CD1c-positive myeloid dendritic cell (primary cell): ENCODE measurements at regions not wholly inside any gene's neighbourhood (a gene's known extent, or its start where the extent isn't known, plus 50 kb on each side); places are given as distances from the start of the nearest gene placed in this dataset.
A peak's percentile ranks its signal among the peaks of the same experiment; 100 is the strongest.
"Not testable (repeated sequence)": the region's sequence is repeated elsewhere in the genome, so short reads cannot be mapped to it uniquely, and the experiment has no call there.

ENCODE experiments used
- DNase-seq: peaks from one replicate; pipeline ENCODE4 v3.0.0-alpha.2; 2016; ENCODE audit errors: extremely low spot score

GRCh38 chr1:30207962-30208361 lies 515.4 kb downstream of the MATN1 start:
- DNase-seq: not testable (repeated sequence)

DNA sequence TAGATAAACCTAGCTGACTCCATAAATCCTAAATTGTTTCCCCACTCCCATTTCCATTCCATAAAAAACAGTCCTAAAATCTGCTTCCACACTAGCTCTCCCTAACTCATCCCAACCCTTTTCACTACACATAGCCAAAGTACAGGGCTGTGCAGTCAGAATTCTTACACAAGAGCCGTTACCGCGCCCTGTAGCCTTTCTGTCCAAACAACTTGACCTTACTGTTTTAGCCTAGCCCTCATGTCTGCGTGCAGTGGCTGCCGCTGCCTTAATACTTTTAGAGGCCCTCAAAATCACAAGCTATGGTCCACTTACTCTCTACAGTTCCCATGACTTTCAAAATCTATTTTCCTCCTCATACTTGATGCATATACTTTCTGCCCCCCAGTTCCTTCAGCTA lies 516.8 kb downstream of the MATN1 start:
- DNase-seq: not testable (repeated sequence)

- DNase-seq: not testable (repeated sequence)
These were observed 518.5 kb downstream of the MATN1 start for GRCh38 chr1:30204916-30205315.

DNA sequence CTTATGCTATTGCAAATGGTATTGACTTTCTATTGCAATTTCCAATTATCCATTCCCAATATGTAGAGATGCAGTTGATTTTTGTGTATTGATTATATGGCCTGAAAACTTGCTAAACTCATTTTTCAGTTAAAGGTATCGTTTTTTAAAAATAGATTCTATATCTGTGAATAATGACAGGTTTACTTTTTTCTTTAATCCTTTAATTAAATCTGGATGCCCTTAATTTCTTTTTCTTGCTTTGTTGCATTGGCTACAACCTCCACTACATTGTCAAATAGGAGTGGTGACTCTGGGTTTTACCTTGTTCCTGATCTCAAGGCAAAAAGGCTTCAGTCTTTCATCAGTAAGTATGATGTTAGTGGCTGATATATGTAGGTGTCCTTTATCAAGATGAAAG lies 522.4 kb downstream of the MATN1 start:
- no peak for DNase-seq

DNA sequence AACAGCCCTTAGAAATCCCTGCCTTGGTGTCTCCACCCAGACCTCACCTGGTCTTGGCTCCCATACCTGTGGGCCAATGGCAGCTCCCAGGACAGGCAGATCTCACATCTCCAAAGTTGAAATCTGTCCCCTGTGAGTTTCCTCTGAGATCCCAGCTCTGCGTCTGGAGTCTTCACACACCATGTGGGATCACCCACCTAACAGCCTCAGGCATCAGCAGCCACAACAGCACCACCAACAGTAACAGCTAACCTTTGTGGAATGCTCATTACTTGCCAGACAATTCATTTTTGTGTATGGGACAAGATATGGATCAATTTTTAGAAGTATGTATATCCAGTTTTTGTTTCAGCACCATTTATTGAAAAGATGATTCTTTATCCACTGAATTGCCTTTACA lies 523.2 kb downstream of the MATN1 start:
- no peak for DNase-seq

GRCh38 chr1:30199563-30199962 lies 523.8 kb downstream of the MATN1 start:
- DNase-seq: no peak

DNA sequence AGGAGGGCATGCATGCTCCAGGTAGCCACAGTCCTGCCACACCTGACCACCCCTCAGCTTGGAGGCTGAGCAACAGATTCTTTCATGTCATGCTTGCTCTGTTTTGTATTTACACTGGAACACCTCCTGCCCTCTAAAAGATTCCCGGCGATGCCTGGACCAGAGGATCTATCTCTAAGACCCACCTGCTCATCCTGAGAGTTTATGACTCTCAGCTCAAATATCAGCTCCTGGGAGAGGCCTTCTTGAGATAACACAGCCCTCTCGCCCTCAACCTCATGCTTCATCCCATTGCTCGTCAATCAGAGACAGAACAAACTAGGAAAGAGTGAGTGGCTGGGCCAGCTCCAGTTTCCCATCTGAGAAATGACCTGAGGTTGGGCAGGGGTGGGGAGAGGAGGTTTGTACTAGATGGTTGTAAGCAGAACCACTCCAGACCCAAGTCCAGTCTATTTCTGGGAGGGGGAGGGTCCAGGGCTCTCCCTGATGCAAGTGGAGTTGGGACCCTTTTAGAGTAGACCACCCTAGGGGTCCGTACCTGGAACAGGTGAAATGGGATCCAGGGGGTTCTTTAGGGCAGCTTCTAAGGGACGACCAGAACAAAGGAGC lies 524.5 kb downstream of the MATN1 start:
- DNase-seq: no peak

DNA sequence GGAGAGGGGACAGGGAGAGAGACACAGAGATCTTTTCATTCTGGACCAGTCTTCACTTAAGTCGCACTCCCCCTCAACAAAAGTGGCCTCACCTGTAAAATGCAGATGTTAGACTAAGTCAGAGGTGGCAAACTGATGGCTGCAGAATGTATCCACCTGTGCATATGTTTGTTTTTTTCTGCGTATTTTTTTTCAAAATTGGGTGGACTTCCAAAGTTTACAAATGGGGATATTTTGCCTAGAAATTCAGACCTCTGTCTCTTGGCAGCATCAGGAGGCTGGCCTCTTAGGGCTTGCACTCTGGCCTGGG lies 525.0 kb downstream of the MATN1 start:
- DNase-seq: no peak

DNA sequence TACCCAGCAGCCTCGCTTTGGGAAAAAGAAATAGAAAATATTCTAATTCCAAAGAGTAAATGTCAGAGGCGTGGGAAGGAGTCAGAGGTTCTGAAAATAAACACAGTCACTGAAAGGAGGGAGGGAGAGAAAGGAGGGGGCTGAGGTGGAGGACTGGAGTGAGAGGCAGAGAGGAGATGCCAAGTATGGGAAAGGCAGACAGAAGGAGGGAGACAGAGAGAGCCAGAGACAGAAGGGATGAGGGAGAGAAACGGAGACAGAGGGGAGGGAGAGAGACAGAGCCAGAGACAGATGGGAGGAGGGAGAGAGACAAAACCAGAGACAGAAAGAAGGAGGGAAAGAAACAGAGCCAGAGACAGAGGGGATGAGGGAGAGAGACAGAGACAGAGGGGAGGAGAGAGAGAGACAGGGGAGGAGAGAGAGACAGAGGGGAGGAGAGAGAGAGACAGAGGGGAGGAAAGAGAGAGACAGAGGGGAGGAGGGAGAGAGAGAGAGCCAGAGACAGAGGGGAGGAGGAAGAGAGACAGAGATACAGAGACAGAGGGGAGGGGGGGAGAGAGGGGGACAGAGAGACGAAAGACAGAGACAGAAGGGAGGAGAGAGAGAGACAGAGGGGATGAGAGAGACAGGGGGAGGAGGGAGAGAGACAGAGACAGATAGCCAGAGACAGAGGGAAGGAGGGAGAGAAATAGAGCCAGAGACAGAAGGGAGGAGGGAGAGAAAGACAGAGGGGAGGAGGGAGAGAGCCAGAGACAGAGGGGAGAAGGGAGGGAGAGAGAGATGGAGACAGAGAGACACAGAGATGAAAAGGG lies 525.5 kb downstream of the MATN1 start:
- DNase-seq: no peak

- no peak for DNase-seq
These were observed 526.3 kb downstream of the MATN1 start for GRCh38 chr1:30196872-30197638.

GRCh38 chr1:30196457-30196856 lies 526.9 kb downstream of the MATN1 start:
- no peak for DNase-seq

DNA sequence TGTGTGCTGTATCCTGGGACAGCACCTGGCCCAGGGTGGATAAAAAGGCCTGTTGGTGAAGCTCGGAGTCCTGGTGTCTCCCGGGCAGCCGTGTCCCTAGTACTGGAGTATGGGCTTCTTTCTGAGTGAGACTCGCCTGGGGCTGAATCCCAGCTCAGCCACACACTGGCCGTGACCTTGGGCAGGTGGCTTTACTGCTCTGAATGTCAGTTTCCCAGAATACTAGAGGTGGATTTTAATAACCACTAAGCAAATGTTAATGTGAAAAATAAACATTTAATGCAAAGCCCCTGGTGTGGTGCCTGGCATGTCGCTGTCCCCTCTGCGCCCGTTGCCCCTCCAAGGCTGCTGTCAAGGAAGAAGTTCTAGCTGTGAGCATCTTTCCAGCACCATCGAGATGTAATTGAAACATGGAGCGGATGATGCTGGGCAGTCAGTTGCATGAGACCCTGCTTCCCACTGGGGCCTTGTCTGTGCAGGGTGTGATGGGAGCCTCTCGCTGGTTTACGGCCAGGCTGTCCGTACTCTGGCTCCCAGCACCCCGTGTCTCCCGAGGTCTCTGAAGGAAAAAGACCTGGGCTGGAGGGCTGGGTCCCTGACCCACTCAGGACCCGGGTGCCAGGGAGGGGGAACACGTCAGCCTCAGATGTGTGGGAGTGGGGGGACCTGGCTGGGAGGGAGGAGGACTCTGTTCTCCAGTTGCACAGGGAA lies 527.8 kb downstream of the MATN1 start:
- no peak for DNase-seq

GRCh38 chr1:30194741-30195423 lies 528.5 kb downstream of the MATN1 start:
- DNase-seq: no peak

- DNase-seq: no peak
These were observed 529.3 kb downstream of the MATN1 start for GRCh38 chr1:30194046-30194619.

DNA sequence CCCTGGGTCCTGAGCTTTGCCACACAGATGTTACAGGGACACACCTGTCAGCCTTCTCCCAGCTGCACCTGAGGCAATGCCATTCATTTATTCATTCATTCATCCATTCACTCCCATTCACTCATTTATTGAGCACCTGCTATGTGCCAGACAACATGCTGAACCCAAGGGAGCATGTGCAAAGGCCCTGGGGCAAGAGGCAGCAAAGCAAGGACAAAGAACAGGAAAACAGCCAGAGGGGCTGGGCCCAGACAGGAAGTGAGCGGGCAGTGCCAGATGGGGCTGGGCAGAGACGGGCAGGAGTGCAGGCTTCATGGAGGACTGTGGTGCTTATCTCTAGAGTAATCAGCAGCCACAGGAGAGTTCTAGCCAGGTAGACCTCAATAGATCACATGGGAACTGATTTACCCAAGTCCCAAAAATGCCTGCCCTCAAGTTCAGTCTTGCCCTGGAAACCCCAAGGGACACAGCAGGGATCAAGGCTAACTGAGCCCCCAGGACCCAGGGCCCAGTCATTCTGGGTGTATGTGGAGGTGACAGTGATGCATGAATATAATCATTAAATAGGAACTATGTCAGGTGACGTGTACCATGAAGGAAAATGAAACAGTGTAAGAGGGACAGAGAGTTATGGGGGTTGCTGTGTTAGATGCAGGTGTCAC lies 530.3 kb downstream of the MATN1 start:
- no peak for DNase-seq

DNA sequence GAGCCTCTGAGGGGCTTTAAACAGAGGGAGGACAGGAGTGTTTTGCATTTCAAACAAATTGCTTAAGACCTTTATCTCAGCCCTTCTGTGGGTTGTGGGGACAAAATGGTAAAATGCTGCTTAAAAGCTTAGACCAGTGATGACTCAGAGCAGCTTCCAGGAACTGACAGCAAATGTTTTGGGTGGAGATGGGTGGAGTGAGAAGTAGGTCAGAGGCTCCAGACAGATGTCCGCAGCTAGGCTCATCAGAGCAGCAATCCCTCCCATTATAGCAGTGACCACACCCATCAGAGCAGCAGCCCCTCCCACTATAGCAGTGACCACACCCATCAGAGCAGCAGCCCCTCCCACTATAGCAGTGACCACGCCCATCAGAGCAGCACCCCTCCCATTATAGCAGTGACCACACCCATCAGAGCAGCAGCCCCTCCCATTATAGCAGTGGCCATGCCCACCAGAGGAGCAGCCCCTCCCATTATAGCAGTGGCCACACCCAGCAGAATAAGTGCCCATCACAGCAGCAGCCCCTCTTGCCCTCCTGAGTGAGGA lies 532.2 kb downstream of the MATN1 start:
- peak; percentile 56 for DNase-seq

DNA sequence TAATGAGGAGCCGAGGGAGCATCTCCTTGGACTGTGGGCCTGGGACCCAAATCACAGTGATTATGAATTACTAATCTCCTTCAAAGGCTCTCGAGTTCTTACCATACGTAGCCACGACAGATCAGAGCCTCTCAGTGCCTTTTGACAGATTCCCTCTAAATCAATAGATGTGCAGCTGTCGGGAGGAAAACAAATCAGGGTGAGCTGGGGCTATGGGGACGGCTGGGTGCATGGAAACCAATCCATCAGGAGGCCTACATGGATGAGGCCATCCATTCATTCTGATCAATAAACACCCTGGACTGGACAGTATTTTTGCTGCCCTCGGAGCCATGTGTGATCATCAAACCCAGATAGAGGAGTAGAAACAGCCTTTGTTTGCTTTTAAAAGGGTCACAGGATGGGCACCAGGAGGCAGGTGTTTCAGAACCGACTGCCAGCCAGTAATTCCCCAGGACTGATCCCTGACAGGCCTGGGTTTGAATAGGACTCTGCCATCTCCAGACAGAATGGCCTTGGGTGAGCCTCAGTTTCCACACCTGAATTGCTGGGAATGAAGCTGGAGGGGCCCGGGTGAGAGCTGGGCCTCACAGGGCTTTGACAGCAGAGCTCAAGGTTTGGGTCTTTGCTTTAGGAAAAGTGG lies 532.8 kb downstream of the MATN1 start:
- DNase-seq: no peak

DNA sequence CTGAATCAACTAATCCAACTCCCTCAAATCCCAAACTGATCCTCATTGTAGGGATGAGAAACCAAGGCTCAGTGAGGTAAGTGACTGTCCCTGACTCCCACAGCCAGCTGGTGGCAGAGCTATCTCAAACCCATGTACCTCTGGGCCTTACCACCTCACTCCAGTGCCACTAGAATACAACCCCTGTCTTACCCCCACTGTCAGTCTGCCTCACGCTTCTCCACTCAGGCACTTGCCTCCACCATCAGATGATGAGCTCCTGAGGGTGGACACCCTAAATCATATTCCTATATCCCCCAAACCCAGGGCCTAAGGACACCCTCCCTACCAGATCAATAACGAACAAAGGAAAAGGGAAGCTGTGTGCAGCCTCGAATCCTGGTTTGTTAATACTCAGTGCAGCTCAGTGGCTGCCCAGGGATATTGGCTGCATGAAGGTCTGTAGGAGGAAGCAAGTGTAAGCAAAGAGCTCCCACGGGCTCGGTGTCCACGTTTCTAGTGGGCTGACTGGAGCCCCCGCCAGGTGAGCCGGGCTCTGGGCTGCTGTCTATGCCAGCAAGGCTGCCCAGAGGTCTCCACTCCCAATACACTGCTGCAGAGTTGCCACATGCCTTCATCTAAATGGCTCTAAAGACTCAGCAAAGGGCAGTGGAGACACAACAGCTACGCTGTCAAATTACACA lies 533.4 kb downstream of the MATN1 start:
- DNase-seq: no peak

GRCh38 chr1:30188999-30189398 lies 534.4 kb downstream of the MATN1 start:
- no peak for DNase-seq
